HEK293T (cell line): ENCODE measurements at regions not wholly inside any gene's neighbourhood (a gene's known extent, or its start where the extent isn't known, plus 50 kb on each side); places are given as distances from the start of the nearest gene placed in this dataset.

ENCODE experiments used
- ARNT ChIP-seq: fragments of 450-650 bp; IDR thresholded peaks from 2 replicates; pipeline ENCODE4 v1.6.1; 2017; ENCODE audit warnings: mild to moderate bottlenecking
- FOXK2 ChIP-seq: fragments of 450-650 bp; IDR thresholded peaks from 2 replicates; pipeline ENCODE4 v1.6.1; 2016; ENCODE audit warnings: mild to moderate bottlenecking
- PKNOX1 ChIP-seq: fragments of 450-650 bp; IDR thresholded peaks from 2 replicates; pipeline ENCODE4 v1.6.1; 2016
- SP1 ChIP-seq: fragments of 450-650 bp; IDR thresholded peaks from 2 replicates; pipeline ENCODE4 v1.6.1; 2017
- SUZ12 ChIP-seq: fragments of 450-650 bp; IDR thresholded peaks from 2 replicates; pipeline ENCODE4 v1.6.1; 2016; ENCODE audit warnings: mild to moderate bottlenecking

- TF ChIP-seq PKNOX1 = no peak
- no peak for TF ChIP-seq ARNT
- TF ChIP-seq SP1 = no peak
- TF ChIP-seq SUZ12 = no peak
- no peak for TF ChIP-seq FOXK2
These were observed 165.4 kb upstream of the NDST4 start for GRCh38 chr4:115278830-115279229.
